Suppressor macrophage treated with lipopolysaccharide for 4 hours (primary cell): ENCODE measurements at regions not wholly inside any gene's neighbourhood (a gene's known extent, or its start where the extent isn't known, plus 50 kb on each side); places are given as distances from the start of the nearest gene placed in this dataset.

ENCODE experiments used
- DNase-seq: peaks from one replicate; pipeline ENCODE4 v3.0.0-alpha.2; 2020

GRCh38 chr12:125272383-125272933 is 207.2 kb downstream of the AACS start:
- no peak for DNase-seq

DNA sequence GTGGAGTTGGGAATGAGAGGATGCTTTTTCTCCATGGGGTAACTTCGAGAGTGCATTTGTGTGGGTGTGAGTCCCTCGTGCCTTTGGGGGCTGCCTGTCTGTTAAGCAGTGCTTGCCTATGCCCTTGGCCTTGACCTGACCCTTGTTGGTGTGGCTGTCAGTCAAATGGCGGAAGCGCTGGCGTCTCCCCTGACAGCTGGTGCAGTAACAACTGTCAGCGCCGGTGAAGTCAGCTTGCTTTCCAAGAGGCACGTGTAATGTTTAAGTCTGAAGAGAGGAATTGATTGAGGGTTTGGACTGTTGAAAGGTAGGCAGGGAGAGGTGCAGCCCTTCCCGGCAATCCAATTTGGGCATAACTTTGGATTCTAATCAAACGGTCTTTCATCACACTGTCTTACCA is 211.3 kb downstream of the AACS start:
- DNase-seq, result no peak

GRCh38 chr12:125280482-125281377 is 215.5 kb downstream of the AACS start:
- DNase-seq, result no peak

DNA sequence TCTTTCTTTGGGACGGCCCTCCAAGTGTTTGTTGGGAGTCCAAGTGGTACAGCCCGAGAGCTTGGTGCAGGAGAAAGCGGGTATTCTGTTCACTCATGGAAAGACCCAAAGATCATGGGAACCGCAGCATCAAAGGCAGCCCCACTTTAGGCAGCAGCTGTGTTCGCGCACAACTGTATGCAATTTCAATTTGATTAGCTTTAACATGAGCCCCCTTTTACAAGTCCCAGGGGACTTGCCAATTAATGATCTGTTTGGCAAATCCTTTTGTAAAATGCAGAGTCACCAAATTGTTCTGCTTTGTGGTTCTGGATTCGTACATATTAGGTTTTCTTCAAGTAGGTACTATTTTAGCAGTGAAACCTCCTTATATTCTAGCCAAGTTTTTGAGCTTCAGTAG is 217.7 kb downstream of the AACS start:
- DNase-seq, result no peak

GRCh38 chr12:125283521-125283920 is 218.3 kb downstream of the AACS start:
- DNase-seq, result no peak

GRCh38 chr12:125284087-125284486 is 218.9 kb downstream of the AACS start:
- DNase-seq, result no peak

GRCh38 chr12:125284945-125285685 is 219.9 kb downstream of the AACS start:
- DNase-seq, result no peak

- no peak for DNase-seq
Measured at GRCh38 chr12:125286005-125286727, 220.9 kb downstream of the AACS start.

DNA sequence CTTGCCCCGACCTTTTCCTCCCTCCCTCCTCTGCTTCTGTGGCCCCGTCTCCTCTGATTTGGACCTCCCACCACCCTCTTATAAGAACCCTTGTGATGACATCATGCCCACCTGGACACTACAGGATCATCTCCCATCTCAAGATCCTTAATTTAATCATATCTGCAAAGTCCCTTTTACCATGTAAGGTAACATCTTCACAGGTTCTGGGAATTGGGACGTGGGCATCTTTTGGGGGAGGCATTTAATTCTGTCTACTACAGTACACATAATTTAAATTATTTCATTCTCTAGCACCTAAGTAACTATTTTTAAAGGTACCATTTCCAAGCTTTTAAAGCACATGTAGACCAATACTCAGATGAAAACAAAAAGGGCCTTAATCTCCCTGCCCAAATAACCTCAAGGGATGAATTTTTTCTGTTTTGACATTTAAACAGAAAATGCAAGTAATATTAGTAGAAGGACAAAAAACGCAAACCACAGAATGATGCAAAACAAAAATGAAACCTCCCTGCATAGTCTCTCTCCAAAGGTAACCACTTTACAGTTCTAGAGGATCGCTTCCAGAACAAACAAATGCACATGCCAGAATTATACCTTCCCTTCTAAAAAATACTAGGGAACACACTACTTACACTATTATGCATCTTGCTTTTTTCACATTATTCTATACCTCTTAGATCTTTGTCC is 222.1 kb downstream of the AACS start:
- DNase-seq, result no peak

DNA sequence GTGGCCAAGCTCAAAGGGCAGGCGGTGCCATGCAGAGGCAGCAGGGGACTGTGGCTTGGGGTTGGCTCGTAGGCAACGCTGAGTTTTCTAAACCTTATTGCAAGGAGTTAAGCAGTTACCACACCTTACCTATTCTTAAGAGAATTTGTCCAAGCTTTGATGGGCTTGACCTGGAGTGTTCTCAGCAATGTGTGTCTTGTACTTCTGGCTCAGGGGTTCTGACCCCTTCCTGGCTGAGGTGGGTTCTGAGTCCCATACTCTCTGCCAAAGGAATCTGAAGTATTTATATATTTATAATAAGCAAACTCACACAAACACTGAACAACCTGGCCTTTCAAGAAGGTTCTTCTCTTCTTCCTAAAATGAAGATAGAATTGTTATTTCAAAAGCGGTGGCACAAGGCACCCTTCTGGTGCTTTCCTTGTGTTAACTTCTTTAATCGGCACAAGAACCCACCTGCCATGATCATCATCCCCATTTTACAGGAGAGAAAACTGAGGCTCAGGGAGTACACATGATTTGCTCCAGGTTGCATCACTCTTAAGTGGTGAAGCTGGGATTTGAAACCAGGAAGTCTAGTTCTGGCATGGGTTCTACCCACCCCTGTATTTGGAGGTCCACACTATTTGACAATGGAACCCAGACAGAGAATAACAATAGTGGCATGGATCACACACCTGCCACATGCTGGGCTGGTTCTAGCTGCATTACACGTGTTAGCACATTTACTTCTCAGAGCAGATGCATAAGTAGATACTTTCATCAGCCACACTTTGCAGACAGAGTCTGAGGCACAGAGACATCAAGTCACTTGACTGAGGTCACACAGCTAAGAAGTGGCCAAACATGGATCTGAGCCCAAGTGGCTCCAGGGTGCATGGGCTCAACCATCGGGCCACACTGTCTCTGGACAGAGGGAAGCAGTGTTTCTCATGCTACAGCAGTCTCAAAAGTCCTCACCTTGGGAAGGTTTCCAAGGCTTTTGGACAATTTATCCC is 224.0 kb downstream of the AACS start:
- no peak for DNase-seq

GRCh38 chr12:125289970-125290369 is 224.7 kb downstream of the AACS start:
- no peak for DNase-seq

DNA sequence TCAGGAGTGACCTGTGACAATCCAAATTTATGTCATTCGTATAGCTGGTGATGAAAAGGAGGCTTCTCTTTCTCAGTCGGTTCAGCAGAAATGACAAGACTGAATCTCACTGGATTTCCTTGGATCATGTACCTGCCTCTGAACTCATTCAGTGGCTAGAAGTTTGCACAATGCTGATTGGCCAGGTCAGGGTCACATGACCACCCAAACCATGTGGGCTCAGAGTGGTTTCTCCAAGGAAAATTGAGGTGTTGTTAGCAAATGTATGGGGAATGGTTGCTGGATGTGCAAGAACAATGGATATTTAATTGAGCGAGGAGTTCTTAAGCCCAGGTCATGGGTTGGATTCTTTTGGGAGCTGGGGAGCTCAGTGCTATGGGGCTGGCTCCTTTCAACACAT is 227.5 kb downstream of the AACS start:
- no peak for DNase-seq

DNA sequence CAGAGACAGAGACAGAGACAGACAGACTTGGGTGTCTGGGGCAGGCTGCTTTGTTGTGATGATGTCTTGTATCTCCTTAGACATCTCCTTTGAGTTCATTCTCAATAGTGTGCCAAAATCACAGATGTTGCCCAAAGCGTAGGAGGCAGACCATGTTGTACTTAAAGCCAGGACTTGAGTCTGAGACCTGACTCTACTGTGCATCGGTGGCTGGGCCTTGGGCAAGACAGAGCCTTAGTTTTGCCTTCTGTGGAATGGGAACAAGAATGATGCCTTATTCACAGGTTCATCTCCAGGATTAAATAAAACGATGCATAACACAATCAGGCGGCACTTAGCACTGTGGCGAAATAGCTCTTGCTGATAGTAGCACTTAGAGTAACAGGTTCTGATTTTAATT is 230.3 kb downstream of the AACS start:
- no peak for DNase-seq

- DNase-seq, result no peak
Measured at GRCh38 chr12:125296701-125297100, 231.5 kb downstream of the AACS start.

DNA sequence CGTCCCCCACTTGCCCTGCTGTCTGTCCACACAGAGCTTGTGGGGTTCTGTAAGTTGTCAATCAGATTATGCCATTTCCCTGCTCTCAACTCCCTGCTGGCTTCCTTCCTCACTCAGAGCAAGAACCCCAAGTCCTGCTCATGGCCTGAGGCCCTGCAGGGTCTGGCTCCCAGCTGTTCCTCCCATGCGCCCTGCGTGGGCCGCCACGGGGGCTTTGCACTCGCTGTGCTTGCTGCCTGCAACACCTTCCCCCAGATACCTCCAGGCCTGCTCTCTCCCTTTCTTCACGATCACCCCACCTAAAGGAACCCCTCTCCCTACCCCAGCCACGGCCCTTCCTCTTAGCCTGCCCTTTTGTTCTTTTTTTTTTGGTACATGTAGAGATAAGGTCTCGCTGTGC is 234.6 kb downstream of the AACS start:
- DNase-seq, result no peak

DNA sequence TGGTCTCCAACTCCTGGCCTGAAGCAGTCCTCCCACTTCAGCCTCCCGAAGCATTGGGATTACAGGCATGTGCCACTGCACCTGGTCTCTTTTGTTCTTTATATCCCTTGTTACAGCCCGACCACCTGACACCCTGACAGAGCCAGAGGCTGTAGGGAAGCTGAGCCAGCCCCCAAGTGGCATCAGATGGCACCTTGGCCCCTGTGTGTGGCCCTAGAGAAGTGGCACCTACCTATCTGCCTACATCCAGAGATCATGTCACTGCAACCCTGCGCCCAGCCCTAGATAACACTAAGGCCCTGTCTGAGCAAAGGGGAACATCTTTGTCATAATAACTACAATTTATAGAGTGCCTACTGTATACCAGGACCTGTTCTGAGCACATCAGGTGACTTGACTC is 235.0 kb downstream of the AACS start:
- DNase-seq, result no peak

DNA sequence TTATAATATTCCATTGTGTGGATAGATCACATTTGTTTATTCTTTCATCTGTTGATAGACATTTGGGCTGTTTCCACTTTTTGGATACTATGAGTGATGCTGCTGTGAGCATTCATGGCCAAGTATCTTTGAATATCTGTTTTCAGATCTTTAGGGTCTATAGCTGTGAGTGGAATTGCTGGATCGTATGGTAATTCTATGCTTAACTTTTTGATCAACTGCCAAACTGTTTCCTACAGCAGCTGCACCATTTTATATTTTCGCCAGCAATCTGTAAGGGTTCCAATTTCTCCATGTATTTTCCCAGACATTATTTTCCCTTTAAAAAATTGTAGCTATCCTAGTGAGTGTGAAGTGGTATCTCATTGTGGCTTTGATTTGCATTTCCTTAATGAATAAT is 238.1 kb downstream of the AACS start:
- DNase-seq, result no peak

DNA sequence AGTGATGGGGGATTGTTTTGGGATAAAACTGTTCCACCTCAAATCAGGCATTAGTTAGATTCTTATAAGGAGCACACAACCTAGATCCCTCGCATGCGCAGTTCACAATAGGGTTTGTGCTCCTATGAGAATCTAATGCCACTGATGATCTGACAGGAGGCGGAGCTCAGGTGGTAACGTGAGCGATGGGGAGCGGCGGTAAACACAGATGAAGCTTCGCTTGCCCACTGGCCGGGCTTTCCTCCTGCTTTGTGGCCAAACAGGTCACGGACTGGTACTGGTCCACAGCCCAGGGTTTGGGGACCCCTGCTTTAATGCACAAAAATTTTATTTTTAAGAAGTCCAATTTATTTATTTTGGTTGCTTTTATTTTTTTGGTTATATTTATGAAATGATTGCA is 238.8 kb downstream of the AACS start:
- DNase-seq, result no peak

DNA sequence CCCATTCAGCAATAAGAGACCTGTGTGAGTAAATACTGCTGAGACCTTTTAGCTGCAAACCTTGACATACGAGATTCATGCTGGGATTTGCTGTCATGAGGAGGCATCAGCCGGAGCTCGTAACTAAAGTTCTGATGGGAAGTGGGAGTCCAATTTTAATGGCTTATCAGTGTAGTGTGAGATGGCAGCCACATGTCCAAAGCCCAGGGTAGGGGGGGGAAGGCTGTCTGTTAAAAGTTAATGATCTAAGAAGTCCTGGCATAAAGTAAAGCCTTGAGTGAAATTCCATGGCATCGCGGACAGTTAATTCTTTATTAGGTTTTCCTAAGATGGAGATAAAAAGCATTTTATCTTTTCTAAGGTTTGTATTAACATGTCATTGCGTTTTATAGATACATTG is 240.0 kb downstream of the AACS start:
- no peak for DNase-seq

GRCh38 chr12:125310461-125310860 is 245.2 kb downstream of the AACS start:
- no peak for DNase-seq

GRCh38 chr12:125311050-125311449 is 245.8 kb downstream of the AACS start:
- DNase-seq, result no peak
